Activated T-cell treated with anti-CD3 and anti-CD28 coated beads for 1 hour (primary cell): ENCODE measurements at regions not wholly inside any gene's neighbourhood (a gene's known extent, or its start where the extent isn't known, plus 50 kb on each side); places are given as distances from the start of the nearest gene placed in this dataset.

ENCODE experiments used
- DNase-seq: peaks from one replicate; pipeline ENCODE4 v3.0.0-alpha.2; 2020; ENCODE audit warnings: low read depth

GRCh38 chr9:89999534-90000370 lies 394.9 kb downstream of the GADD45G start:
- peak; percentile 10 for DNase-seq

GRCh38 chr9:90000925-90001324 lies 396.1 kb downstream of the GADD45G start:
- DNase-seq: no peak

DNA sequence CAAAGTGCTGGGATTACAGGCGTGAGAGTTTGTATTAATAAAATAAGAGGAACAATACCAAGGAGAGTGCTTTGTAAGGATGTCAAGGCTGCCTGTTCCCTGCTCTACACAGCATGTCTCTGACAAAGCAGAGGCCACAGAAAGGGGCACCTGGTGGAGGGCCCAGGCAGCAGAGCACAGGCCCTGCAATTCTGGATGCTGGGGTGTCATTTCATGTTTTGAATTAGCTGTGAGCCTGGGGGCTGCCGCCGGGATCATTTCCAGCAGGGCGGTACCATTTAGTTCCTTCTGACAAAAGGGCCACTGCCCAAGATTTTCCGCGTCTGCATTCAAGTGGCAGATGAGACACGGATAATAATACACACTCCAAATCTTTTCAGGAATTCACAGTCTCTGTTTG lies 396.9 kb downstream of the GADD45G start:
- no peak for DNase-seq

DNA sequence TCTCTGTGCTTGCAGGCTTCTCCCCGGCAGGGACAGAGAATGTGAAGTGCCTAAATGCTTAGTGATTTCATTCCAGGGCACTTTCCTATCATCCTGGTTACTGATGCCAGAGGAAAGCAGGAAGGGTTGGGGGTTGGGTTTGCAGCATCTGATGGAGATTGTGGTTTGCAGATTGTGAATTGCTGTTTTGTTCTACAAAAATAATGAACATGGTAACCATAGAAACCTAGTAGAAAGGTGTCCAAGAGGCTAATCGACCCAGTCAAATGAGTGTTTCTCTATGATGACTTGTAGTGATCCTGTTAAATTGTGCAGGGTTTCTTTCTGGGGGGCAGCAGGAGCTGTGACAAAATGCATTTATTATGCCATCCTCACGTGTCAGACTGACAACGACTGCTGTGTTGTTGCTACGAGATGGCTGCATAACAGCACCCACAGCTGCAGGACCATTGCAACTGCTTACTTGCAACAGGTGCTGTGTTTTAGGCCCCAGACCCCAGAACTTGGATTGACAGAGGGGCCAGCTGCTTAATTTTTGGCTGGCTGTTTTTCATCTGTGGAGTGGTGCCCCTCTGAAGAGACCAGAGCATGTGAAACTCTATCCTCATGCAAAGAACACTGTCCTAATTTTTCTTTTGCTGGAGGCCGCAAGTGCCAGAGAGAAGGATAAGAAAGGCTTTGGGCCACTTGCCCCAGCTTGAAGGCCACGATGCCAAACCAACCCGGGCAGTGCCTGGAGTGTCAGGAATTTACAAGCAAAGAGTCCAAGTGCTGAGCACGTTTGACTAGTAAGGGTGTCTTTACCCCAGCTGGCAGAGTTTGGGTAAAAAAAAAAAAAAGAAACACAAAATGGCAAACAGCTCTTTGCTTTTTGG lies 397.8 kb downstream of the GADD45G start:
- no peak for DNase-seq

GRCh38 chr9:90005388-90005787 lies 400.6 kb downstream of the GADD45G start:
- no peak for DNase-seq

GRCh38 chr9:90007516-90008440 lies 403.0 kb downstream of the GADD45G start:
- no peak for DNase-seq

DNA sequence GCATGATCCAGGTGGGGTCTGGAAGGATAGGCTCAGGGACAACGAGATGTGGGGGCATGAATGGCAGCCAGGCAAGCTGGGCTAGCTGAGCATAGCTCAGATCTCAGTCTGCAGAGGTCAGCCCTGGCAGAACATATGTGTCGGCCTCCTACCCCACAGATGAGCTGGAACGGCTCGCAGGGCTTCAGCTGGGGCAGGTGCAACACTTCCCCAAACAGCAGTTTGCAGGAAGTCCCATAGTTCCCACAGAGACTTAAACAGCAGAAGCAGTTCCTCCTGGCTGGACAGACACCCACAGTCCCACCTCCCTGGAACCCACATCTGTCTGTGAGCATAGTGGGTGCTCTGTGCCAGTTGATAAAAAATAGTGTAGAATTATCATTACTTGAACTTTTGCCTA lies 404.6 kb downstream of the GADD45G start:
- no peak for DNase-seq

DNA sequence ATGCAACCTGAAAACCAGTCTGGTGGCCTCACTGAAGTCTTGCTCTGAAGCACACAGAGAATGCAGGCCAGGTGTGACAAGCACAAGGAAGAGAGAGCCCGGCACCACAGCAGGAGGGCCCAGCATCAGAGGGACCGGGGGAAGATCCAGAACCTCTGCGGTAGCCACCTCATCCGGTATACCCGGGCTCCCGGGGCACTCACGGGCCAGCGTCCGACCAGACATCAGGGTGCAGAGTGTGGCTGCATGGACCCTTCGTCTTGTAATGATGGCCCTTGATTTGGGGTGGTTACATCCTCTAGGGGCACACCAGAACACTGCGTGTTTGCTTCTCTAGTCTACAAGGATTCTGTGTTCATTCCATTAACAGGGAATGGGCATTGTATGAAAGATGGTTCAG lies 406.0 kb downstream of the GADD45G start:
- DNase-seq: no peak

DNA sequence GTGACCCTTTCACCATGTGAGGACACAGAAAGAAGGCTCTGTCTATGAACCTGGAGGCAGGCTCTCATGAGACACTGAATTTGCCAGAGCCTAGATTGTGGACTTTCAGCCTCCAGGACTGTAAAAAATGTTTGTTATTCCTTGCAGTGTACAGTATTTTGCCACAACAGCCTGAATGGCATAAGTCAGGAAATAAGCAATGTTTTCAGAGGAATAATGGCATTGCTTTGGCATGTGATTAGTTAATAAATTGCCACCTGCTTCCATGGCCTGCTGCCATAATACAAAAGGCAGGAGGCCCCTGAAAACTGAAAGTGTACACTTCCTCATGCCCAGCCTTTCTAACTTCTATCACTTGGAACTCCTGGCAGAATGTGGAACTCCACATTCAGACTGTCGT lies 408.1 kb downstream of the GADD45G start:
- no peak for DNase-seq

GRCh38 chr9:90013778-90014177 lies 409.0 kb downstream of the GADD45G start:
- no peak for DNase-seq

GRCh38 chr9:90014421-90014820 lies 409.6 kb downstream of the GADD45G start:
- no peak for DNase-seq

GRCh38 chr9:90016272-90016671 lies 411.5 kb downstream of the GADD45G start:
- DNase-seq: no peak

GRCh38 chr9:90017679-90018078 lies 412.9 kb downstream of the GADD45G start:
- no peak for DNase-seq

DNA sequence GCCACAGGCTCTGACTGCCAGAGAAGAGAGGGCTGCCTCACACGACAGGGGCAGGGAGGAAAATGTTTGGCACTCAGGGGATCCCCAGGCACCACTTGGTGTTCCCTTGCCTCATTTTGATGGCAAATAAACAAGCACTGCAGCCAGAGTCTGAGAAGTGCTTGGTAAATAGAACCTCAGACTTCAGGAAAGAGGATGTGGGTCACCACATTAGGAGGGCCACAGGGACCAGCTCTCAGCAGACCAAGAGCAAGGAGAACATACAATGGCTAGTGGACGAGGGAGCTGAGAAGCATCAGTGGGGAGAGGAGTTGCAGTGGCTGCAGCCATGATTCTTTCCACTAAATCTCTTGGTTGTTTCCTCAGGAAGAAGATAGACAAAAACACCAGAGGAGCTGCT lies 413.9 kb downstream of the GADD45G start:
- DNase-seq: no peak

DNA sequence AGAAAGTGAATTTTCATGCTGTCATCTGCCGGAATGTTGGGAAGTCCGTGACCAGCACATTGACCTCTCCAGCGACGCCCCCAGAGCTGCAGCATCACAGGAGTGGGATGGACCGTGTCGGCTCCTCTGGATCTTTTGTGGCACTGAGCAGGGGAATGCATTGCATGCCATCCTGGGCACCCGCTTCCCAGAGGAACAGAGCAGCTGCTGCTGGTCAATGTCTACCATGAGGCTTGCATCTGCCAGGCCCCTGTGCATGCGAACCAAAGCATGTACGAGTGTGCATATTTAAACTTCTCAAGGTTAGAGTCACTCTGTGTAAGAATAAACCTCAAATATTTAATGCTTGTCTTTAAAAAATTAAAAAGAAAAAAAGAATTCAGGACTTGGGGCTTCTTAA lies 414.8 kb downstream of the GADD45G start:
- no peak for DNase-seq

DNA sequence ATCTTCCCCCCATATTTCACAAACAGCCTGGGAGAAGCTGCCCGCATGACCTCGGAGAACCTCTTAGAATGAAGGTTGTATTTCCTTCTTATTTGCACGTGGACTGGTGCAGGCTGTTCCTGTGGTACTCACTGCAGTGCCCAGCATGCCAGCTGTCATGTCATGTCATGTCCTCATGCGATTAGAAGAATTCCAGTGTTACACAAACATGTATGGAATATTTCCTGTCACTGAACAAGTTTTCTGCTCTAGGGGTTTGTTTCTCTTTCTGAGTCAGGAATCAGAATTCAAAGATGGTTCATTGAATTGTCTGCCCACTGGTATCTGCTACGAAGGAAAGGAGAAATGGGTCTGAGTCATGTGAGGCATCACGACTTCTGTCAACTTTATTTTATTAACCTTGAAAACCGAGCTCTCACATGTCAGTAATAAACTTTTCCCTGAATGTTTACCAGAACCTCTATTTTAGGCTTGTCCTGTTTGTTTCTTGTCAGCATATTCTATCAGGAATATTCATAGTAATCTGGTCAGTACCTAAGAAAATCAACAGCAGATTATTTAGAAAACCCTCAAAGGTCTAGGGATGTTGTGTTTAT lies 415.6 kb downstream of the GADD45G start:
- DNase-seq: no peak

- DNase-seq: no peak
Measured at GRCh38 chr9:90021216-90021906, 416.5 kb downstream of the GADD45G start.

DNA sequence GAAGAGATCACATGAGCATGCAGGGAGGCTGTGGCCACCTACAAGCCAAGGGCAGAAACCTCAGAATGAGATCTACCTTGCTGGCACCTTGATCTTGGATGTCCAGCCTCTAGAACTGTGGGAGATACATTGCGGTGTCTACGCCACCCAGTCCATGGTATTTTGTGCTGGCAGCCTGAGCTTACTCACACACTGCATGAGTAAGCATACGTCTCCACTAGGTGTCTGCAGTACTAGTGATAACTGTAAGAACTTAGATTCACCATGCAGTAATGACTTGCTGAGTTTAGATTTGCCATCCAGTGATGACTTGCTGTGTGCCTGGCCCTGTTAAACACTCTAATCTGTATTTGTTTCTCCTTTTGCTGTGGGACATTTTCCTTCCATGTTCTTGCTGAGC lies 417.7 kb downstream of the GADD45G start:
- DNase-seq: no peak

DNA sequence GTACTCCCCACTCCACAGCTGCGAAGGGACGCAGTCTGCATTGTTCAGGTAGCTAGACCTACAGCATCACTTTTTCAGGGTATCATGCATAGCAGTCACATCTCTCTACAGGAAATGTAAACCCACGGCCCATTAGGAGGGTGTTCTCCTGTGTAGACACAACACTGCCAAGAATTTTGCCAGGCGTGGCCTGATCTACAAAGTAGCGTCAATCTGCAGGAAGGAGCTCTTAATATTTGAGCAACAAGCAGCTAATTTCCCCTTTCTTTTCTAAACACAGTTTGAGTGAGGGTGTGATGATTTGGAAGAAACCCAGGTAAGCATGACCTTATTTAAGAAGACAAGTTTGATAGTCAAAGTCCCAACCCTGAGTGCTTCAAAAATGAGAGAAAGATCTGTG lies 419.0 kb downstream of the GADD45G start:
- DNase-seq: no peak

DNA sequence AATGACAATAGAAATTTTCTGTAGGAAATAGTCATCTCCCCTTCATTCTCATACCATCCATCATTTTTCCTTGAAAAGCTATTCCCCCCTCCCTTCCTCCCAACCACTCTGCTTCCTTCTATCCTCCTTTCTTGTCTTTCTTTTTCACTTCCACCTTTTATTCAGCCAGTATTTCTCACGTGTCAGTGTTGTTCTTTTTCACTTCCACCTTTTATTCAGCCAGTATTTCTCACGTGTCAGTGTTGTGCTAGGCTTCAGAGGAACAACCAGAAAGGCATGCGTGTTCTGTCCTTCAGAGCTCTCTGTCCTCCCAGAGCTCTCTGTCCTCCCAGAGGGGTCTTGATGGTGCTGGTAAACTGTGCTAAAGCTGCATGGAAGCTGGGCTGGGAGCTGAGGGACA lies 419.6 kb downstream of the GADD45G start:
- DNase-seq: no peak

DNA sequence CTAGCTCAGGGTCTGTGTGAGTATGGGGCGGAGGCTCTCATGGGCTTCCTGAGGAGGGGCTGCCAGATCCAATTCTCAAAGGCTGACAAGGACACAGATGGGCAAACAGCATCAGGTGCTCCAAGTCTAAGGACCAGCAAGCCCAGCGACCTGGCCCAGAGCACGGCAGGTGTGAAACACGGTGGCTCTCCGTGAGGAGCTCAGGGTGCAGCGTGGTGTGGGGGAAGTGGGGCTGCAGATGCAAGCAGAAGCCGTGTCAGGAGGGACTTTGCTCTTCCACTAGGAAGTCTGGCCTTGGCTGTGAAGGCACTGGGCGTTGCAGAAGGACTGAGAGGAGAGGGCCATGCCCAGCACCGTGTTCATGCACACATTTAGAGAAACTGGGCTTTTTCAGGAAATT lies 420.0 kb downstream of the GADD45G start:
- DNase-seq: no peak
